ENCODE measurements at regions not wholly inside any gene's neighbourhood (a gene's known extent, or its start where the extent isn't known, plus 50 kb on each side); places are given as distances from the start of the nearest gene placed in this dataset.

DNA sequence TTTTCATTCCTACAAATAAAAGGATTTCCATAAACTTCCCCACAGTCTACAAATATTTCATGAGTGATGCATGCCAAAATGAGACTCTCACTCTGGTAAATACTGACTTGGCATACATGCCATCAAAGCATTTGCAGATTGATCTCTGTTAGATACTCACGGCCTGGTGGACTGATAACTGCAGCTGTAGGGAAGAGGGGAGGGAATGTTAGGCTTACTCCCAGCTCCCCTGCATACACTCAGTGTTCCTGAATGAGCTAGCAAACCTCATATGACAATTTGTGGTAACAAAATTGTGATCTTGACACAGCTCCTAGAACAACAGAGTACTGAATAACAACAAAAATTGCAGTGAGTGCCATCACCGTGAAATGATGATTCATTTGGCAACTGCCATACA, 435.3 kb downstream of the NR2F1-AS1 start:
- TF ChIP-seq POLR2A (IDR thresholded peaks at IDR 0.05) = no peak
- TF ChIP-seq, protein P1, sequence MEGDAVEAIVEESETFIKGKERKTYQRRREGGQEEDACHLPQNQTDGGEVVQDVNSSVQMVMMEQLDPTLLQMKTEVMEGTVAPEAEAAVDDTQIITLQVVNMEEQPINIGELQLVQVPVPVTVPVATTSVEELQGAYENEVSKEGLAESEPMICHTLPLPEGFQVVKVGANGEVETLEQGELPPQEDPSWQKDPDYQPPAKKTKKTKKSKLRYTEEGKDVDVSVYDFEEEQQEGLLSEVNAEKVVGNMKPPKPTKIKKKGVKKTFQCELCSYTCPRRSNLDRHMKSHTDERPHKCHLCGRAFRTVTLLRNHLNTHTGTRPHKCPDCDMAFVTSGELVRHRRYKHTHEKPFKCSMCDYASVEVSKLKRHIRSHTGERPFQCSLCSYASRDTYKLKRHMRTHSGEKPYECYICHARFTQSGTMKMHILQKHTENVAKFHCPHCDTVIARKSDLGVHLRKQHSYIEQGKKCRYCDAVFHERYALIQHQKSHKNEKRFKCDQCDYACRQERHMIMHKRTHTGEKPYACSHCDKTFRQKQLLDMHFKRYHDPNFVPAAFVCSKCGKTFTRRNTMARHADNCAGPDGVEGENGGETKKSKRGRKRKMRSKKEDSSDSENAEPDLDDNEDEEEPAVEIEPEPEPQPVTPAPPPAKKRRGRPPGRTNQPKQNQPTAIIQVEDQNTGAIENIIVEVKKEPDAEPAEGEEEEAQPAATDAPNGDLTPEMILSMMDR (IDR thresholded peaks at IDR 0.05) = no peak
- 51 to 63% methylated on average over 2 of the region's 2 CpGs for WGBS, 2 donors
- H3K9me3 ChIP-seq = no peaks in the 10 kb centered on the region
- no peak overlapping the region for H3K4me3 ChIP-seq
- no peaks in the 10 kb centered on the region for H3K4me1 ChIP-seq
- no peak overlapping the region for H3K27ac ChIP-seq
- DNase-seq = no peak
- intact Hi-C loops (cut with DNase I) = no loop called here
- H3K36me3 ChIP-seq = no peaks in the 10 kb centered on the region
- H3K27me3 ChIP-seq = no peaks in the 10 kb centered on the region

DNA sequence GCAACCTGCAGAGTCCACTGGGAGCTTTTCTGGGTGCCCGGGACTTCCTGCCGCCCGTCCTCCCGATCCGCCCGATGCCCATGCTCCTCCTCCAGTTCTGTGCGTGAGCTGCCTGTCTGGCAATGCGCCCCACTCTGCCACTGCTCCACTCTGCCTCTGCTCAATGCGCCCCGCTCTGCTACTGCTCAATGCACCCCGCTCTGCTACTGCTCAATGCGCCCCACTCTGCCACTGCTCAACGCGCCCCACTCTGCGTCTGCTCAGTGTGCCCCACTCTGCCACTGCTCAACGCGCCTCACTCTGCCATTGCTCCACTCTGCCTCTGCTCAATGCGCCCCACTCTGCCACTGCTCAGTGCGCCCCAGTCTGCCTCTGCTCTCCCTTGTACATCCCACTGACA, 436.0 kb downstream of the NR2F1-AS1 start:
- no peak overlapping the region for H3K4me3 ChIP-seq
- H3K27me3 ChIP-seq = no peaks in the 10 kb centered on the region
- no peaks in the 10 kb centered on the region for H3K36me3 ChIP-seq
- 93 to 98% methylated on average over 19 of the region's 19 CpGs for WGBS, 2 donors
- no peaks in the 10 kb centered on the region for H3K4me1 ChIP-seq
- TF ChIP-seq, protein P1 (IDR thresholded peaks at IDR 0.05) = no peak
- TF ChIP-seq POLR2A (IDR thresholded peaks at IDR 0.05) = no peak
- intact Hi-C loops (cut with DNase I) = no loop called here
- no peaks in the 10 kb centered on the region for H3K9me3 ChIP-seq
- DNase-seq = no peak
- no peak overlapping the region for H3K27ac ChIP-seq

DNA sequence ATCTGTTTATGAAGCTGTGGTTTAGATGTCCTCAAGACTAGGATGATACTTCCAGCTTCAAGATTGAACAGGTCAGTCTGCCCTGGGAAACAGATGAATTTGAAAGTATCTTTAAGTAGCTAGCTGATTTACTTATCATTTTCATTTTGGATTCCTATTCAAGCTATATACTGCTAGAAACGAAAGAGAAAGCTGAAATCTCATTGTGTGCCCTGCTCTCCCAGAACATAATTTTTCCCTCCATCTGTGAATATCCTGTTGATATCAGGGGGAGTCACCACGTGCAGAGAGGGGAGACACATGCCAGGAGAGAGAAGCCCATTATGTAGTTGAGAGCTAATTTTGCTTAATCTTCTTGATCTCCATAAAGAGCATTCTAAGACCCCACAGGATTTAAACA, 439.1 kb downstream of the NR2F1-AS1 start:
- H3K27ac ChIP-seq = no peak overlapping the region
- no peak overlapping the region for H3K4me3 ChIP-seq
- no peaks in the 10 kb centered on the region for H3K36me3 ChIP-seq
- H3K27me3 ChIP-seq = no peaks in the 10 kb centered on the region
- TF ChIP-seq POLR2A (IDR thresholded peaks at IDR 0.05) = no peak
- TF ChIP-seq, protein P1 (IDR thresholded peaks at IDR 0.05) = no peak
- no peak for DNase-seq
- H3K4me1 ChIP-seq = no peaks in the 10 kb centered on the region
- no peaks in the 10 kb centered on the region for H3K9me3 ChIP-seq
- 23 to 43% methylated on average over 2 of the region's 2 CpGs for WGBS, 2 donors
- intact Hi-C loops (cut with DNase I) = no loop called here

DNA sequence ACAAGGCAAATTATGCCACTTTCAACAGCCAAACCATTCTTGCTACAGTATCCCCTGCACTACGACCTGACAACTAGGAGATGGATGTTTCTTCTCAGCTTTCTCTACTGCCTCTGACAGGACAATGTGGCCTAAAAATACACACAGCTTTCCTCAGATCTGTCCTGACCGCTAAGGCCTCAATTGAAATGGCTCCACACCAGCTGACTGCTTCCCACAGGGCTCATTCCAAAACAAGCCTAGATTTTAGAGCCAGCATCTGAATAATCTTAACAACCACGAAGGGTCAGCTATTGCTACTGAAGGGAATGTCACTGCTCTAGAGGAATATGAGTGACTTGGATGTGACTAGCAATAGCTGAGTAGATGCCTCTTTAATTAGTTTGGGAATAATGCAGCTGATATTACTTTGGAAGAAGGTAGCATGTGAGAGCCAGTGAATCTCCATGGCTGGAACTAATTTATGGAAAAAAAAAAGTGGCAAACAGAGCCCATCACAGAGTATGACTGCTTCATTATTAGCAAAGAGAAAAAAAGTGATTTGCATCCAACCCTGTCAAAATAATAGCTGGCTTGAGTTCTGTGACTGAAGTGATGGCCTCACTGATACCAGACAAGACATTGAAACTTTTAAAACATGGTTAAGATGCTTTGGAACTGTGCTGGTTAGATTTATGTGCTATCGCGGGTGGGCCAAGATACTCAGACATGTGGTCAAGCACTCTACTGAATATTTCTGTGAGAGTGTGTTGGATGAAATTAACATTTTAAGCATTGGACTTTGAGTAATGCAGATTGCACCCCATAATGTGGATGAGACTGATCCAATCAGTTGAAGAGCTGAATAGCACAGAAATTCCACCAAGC, 450.2 kb downstream of the NR2F1-AS1 start:
- DNase-seq = no peak
- H3K4me3 ChIP-seq = no peak overlapping the region
- intact Hi-C loops (cut with DNase I) = no loop called here
- 55 to 56% methylated on average over 5 of the region's 5 CpGs for WGBS, 2 donors
- no peaks in the 10 kb centered on the region for H3K36me3 ChIP-seq
- TF ChIP-seq, protein P1 (IDR thresholded peaks at IDR 0.05) = no peak
- no peak for TF ChIP-seq POLR2A (IDR thresholded peaks at IDR 0.05)
- H3K9me3 ChIP-seq = no peaks in the 10 kb centered on the region
- peaks cover 0 to 2% (median 0%) of the 10 kb centered on the region in 3 donors for H3K4me1 ChIP-seq
- no peak overlapping the region for H3K27ac ChIP-seq
- no peaks in the 10 kb centered on the region for H3K27me3 ChIP-seq

DNA sequence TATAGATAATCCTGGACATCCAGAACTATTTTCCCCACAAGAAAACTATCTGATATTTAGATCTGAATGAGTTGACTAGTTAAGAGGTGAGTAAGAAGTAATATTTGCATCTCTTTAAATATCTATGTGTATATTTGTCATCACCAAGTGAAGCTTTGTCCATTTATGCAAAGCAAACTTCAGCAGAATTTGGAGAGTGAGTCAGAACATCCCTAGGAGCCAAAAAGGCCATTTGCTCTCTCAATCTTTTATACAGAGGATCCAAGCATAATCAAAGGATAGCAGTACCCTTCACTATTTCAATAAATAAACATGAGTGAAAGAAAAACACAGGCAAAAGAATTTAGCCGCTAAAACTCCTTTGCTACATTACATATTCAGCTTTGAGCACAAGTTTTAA, 454.4 kb downstream of the NR2F1-AS1 start:
- no peaks in the 10 kb centered on the region for H3K36me3 ChIP-seq
- no peak for DNase-seq
- TF ChIP-seq, protein P1 (IDR thresholded peaks at IDR 0.05) = no peak
- no peak for TF ChIP-seq POLR2A (IDR thresholded peaks at IDR 0.05)
- intact Hi-C loops (cut with DNase I) = no loop called here
- no peak overlapping the region for H3K27ac ChIP-seq
- WGBS, 2 donors = 71 to 82% methylated on average over 1 of the region's 1 CpG
- no peaks in the 10 kb centered on the region for H3K9me3 ChIP-seq
- peaks cover 0 to 2% (median 0%) of the 10 kb centered on the region in 3 donors for H3K4me1 ChIP-seq
- no peak overlapping the region for H3K4me3 ChIP-seq
- no peaks in the 10 kb centered on the region for H3K27me3 ChIP-seq
